ENCODE measurements at regions not wholly inside any gene's neighbourhood (a gene's known extent, or its start where the extent isn't known, plus 50 kb on each side); places are given as distances from the start of the nearest gene placed in this dataset.

- H3K4me3 ChIP-seq (ENCODE audit: low read depth, low read length), result no peak overlapping the region
- H3K4me1 ChIP-seq, result no peaks in the 10 kb centered on the region
- DNase-seq, result no peak
- H3K27me3 ChIP-seq, result peaks cover 16% of the 10 kb centered on the region; the same call in 1 of the 2 replicates
- H3K9me3 ChIP-seq, result no peaks in the 10 kb centered on the region; the same call in 1 of the 2 replicates
- no peaks in the 10 kb centered on the region for H3K36me3 ChIP-seq
- no peak for TF ChIP-seq CTCF (IDR thresholded peaks at IDR 0.05; ENCODE audit: low read depth, low read length)
Observed at GRCh38 chr6:2516059-2516458, 234.7 kb downstream of the MYLK4 start.

- DNase-seq, result no peak
- no peak for TF ChIP-seq CTCF (IDR thresholded peaks at IDR 0.05; ENCODE audit: low read depth, low read length)
- H3K27me3 ChIP-seq, result peaks cover 19% of the 10 kb centered on the region
- no peak overlapping the region for H3K4me3 ChIP-seq (ENCODE audit: low read depth, low read length)
- no peaks in the 10 kb centered on the region; the same call in 1 of the 2 replicates for H3K9me3 ChIP-seq
- no peaks in the 10 kb centered on the region for H3K36me3 ChIP-seq
- no peaks in the 10 kb centered on the region for H3K4me1 ChIP-seq
Observed at GRCh38 chr6:2514965-2515543, 235.7 kb downstream of the MYLK4 start.

- H3K9me3 ChIP-seq, result no peaks in the 10 kb centered on the region; the same call in 1 of the 2 replicates
- no peak for DNase-seq
- no peaks in the 10 kb centered on the region for H3K4me1 ChIP-seq
- no peaks in the 10 kb centered on the region for H3K36me3 ChIP-seq
- no peak for TF ChIP-seq CTCF (IDR thresholded peaks at IDR 0.05; ENCODE audit: low read depth, low read length)
- peaks cover 23% of the 10 kb centered on the region for H3K27me3 ChIP-seq
- no peak overlapping the region for H3K4me3 ChIP-seq (ENCODE audit: low read depth, low read length)
Observed at GRCh38 chr6:2512802-2513201, 237.9 kb downstream of the MYLK4 start.

GRCh38 chr6:2510316-2510715 lies 240.4 kb downstream of the MYLK4 start:
- Histone ChIP-seq H3K4me1 (no peaks in the 10 kb centered on the region), H3K36me3 (no peaks in the 10 kb centered on the region), H3K27me3 (peaks cover 29% of the 10 kb centered on the region), H3K9me3 (no peaks in the 10 kb centered on the region; the same call in 1 of the 2 replicates), H3K4me3 (ENCODE audit: low read depth, low read length) (no peak overlapping the region)
- DNase-seq, result no peak
- TF ChIP-seq CTCF (IDR thresholded peaks at IDR 0.05; ENCODE audit: low read depth, low read length), result no peak

- Histone ChIP-seq H3K4me3 (ENCODE audit: low read depth, low read length) (no peak overlapping the region), H3K9me3 (no peaks in the 10 kb centered on the region; the same call in 1 of the 2 replicates), H3K4me1 (no peaks in the 10 kb centered on the region), H3K27me3 (peaks cover 29% of the 10 kb centered on the region), H3K36me3 (no peaks in the 10 kb centered on the region)
- no peak for TF ChIP-seq CTCF (IDR thresholded peaks at IDR 0.05; ENCODE audit: low read depth, low read length)
- DNase-seq, result no peak
Observed at GRCh38 chr6:2509711-2510110, 241.0 kb downstream of the MYLK4 start.

GRCh38 chr6:2508071-2508470 lies 242.7 kb downstream of the MYLK4 start:
- H3K27me3 ChIP-seq, result peaks cover 24% of the 10 kb centered on the region
- TF ChIP-seq CTCF (IDR thresholded peaks at IDR 0.05; ENCODE audit: low read depth, low read length), result no peak
- no peak for DNase-seq
- no peaks in the 10 kb centered on the region; the same call in 1 of the 2 replicates for H3K9me3 ChIP-seq
- H3K4me3 ChIP-seq (ENCODE audit: low read depth, low read length), result no peak overlapping the region
- no peaks in the 10 kb centered on the region for H3K36me3 ChIP-seq
- H3K4me1 ChIP-seq, result no peaks in the 10 kb centered on the region
